ENCODE measurements at regions not wholly inside any gene's neighbourhood (a gene's known extent, or its start where the extent isn't known, plus 50 kb on each side); places are given as distances from the start of the nearest gene placed in this dataset.
"Not testable (repeated sequence)": the region's sequence is repeated elsewhere in the genome, so short reads cannot be mapped to it uniquely, and the experiment has no call there.

GRCh38 chr2:153532140-153532539, 53.6 kb upstream of the RPRM start:
- Mint-ChIP-seq H3K36me3 (ENCODE audit: low read depth) (no peaks in the 10 kb centered on the region), H3K4me1 (no peaks in the 10 kb centered on the region), H3K27ac (no peak overlapping the region), H3K9me3 (no peaks in the 10 kb centered on the region), H3K27me3 (peaks cover 4% of the 10 kb centered on the region), H3K4me3 (no peak overlapping the region)
- ATAC-seq (no peak), DNase-seq (no peak)

- H3K27ac Mint-ChIP-seq, DNase-seq: not testable (repeated sequence)
These were observed 55.2 kb upstream of the RPRM start for GRCh38 chr2:153533803-153534202.

GRCh38 chr2:153534590-153534989, 56.0 kb upstream of the RPRM start:
- H3K27ac Mint-ChIP-seq, H3K27me3 Mint-ChIP-seq: not testable (repeated sequence)

More at GRCh38 chr2:153533803-153534202, 55.2 kb upstream of the RPRM start:
- H3K4me3 Mint-ChIP-seq; H3K36me3 Mint-ChIP-seq (ENCODE audit: low read depth); H3K27me3 Mint-ChIP-seq; H3K4me1 Mint-ChIP-seq; H3K9me3 Mint-ChIP-seq; ATAC-seq: not testable (repeated sequence)

GRCh38 chr2:153536115-153536514, 57.6 kb upstream of the RPRM start:
- Mint-ChIP-seq H3K9me3 (peaks cover 5% of the 10 kb centered on the region), H3K36me3 (ENCODE audit: low read depth) (no peaks in the 10 kb centered on the region), H3K27me3 (no peaks in the 10 kb centered on the region), H3K4me1 (no peaks in the 10 kb centered on the region), H3K27ac (no peak overlapping the region), H3K4me3 (no peak overlapping the region)
- ATAC-seq = no peak
- DNase-seq = no peak

More at GRCh38 chr2:153534590-153534989, 56.0 kb upstream of the RPRM start:
- ATAC-seq; H3K4me3 Mint-ChIP-seq; H3K36me3 Mint-ChIP-seq (ENCODE audit: low read depth); H3K4me1 Mint-ChIP-seq; DNase-seq; H3K9me3 Mint-ChIP-seq: not testable (repeated sequence)

GRCh38 chr2:153538102-153538501, 59.5 kb upstream of the RPRM start:
- not testable (repeated sequence) for H3K4me3 Mint-ChIP-seq; H3K27me3 Mint-ChIP-seq; ATAC-seq; H3K27ac Mint-ChIP-seq; H3K36me3 Mint-ChIP-seq (ENCODE audit: low read depth); H3K4me1 Mint-ChIP-seq; DNase-seq
- H3K9me3 Mint-ChIP-seq = peaks cover 10% of the 10 kb centered on the region

GRCh38 chr2:153543635-153544071, 65.1 kb upstream of the RPRM start:
- no peak overlapping the region for H3K4me3 Mint-ChIP-seq
- ATAC-seq = peak; percentile 65
- peaks cover 2% of the 10 kb centered on the region for H3K27me3 Mint-ChIP-seq
- DNase-seq = no peak
- H3K4me1 Mint-ChIP-seq = peaks cover 2% of the 10 kb centered on the region
- H3K27ac Mint-ChIP-seq = no peak overlapping the region
- H3K36me3 Mint-ChIP-seq (ENCODE audit: low read depth) = no peaks in the 10 kb centered on the region
- peaks cover 6% of the 10 kb centered on the region for H3K9me3 Mint-ChIP-seq

- H3K9me3 Mint-ChIP-seq = peaks cover 7% of the 10 kb centered on the region
- no peak for ATAC-seq
- peaks cover 2% of the 10 kb centered on the region for H3K4me1 Mint-ChIP-seq
- no peaks in the 10 kb centered on the region for H3K36me3 Mint-ChIP-seq (ENCODE audit: low read depth)
- H3K4me3 Mint-ChIP-seq = no peak overlapping the region
- no peak overlapping the region for H3K27ac Mint-ChIP-seq
- H3K27me3 Mint-ChIP-seq = peaks cover 2% of the 10 kb centered on the region
- no peak for DNase-seq
These were observed 67.8 kb upstream of the RPRM start for GRCh38 chr2:153546358-153546757.

- Mint-ChIP-seq H3K36me3 (ENCODE audit: low read depth) (no peaks in the 10 kb centered on the region), H3K9me3 (peaks cover 4% of the 10 kb centered on the region), H3K4me3 (no peak overlapping the region), H3K27me3 (peaks cover 2% of the 10 kb centered on the region), H3K27ac (no peak overlapping the region), H3K4me1 (no peaks in the 10 kb centered on the region)
- ATAC-seq = no peak
- DNase-seq = no peak
These were observed 70.0 kb upstream of the RPRM start for GRCh38 chr2:153548536-153548935.

GRCh38 chr2:153551698-153552097, 73.1 kb upstream of the RPRM start:
- DNase-seq (no peak), ATAC-seq (no peak)

GRCh38 chr2:153557211-153557610, 78.6 kb upstream of the RPRM start:
- ATAC-seq (no peak), DNase-seq (no peak)
- Mint-ChIP-seq H3K4me1 (no peaks in the 10 kb centered on the region), H3K27me3 (no peaks in the 10 kb centered on the region), H3K9me3 (no peaks in the 10 kb centered on the region), H3K36me3 (ENCODE audit: low read depth) (no peaks in the 10 kb centered on the region), H3K27ac (no peak overlapping the region), H3K4me3 (no peak overlapping the region)

More at GRCh38 chr2:153551698-153552097, 73.1 kb upstream of the RPRM start:
- H3K4me1 Mint-ChIP-seq = no peaks in the 10 kb centered on the region
- no peaks in the 10 kb centered on the region for H3K36me3 Mint-ChIP-seq (ENCODE audit: low read depth)
- no peak overlapping the region for H3K27ac Mint-ChIP-seq
- no peaks in the 10 kb centered on the region for H3K27me3 Mint-ChIP-seq
- peaks cover 4% of the 10 kb centered on the region for H3K9me3 Mint-ChIP-seq
- H3K4me3 Mint-ChIP-seq = no peak overlapping the region

- H3K9me3 Mint-ChIP-seq = no peaks in the 10 kb centered on the region
- H3K4me3 Mint-ChIP-seq = no peak overlapping the region
- DNase-seq (no peak), ATAC-seq (no peak)
- H3K36me3 Mint-ChIP-seq (ENCODE audit: low read depth) = no peaks in the 10 kb centered on the region
- no peak overlapping the region for H3K27ac Mint-ChIP-seq
- no peaks in the 10 kb centered on the region for H3K4me1 Mint-ChIP-seq
- no peaks in the 10 kb centered on the region for H3K27me3 Mint-ChIP-seq
These were observed 79.2 kb upstream of the RPRM start for GRCh38 chr2:153557714-153558113.

- ATAC-seq (no peak), DNase-seq (no peak)
- H3K27ac Mint-ChIP-seq = no peak overlapping the region
These were observed 79.7 kb upstream of the RPRM start for GRCh38 chr2:153558247-153558646.

GRCh38 chr2:153567367-153567766, 88.8 kb upstream of the RPRM start:
- Mint-ChIP-seq H3K4me3 (no peak overlapping the region), H3K9me3 (no peaks in the 10 kb centered on the region), H3K4me1 (no peaks in the 10 kb centered on the region), H3K36me3 (ENCODE audit: low read depth) (no peaks in the 10 kb centered on the region), H3K27me3 (no peaks in the 10 kb centered on the region), H3K27ac (no peak overlapping the region)
- ATAC-seq (no peak), DNase-seq (no peak)

More at GRCh38 chr2:153558247-153558646, 79.7 kb upstream of the RPRM start:
- Mint-ChIP-seq H3K27me3 (no peaks in the 10 kb centered on the region), H3K4me1 (no peaks in the 10 kb centered on the region), H3K9me3 (no peaks in the 10 kb centered on the region), H3K4me3 (no peak overlapping the region), H3K36me3 (ENCODE audit: low read depth) (no peaks in the 10 kb centered on the region)

GRCh38 chr2:153568105-153568504, 89.5 kb upstream of the RPRM start:
- H3K27me3 Mint-ChIP-seq = no peaks in the 10 kb centered on the region
- no peak for ATAC-seq

GRCh38 chr2:153575171-153575853, 96.8 kb upstream of the RPRM start:
- H3K4me3 Mint-ChIP-seq = no peak overlapping the region
- H3K36me3 Mint-ChIP-seq (ENCODE audit: low read depth) = no peaks in the 10 kb centered on the region
- no peak for DNase-seq
- H3K9me3 Mint-ChIP-seq = no peaks in the 10 kb centered on the region
- no peaks in the 10 kb centered on the region for H3K4me1 Mint-ChIP-seq
- no peak for ATAC-seq
- no peaks in the 10 kb centered on the region for H3K27me3 Mint-ChIP-seq
- no peak overlapping the region for H3K27ac Mint-ChIP-seq

More at GRCh38 chr2:153568105-153568504, 89.5 kb upstream of the RPRM start:
- DNase-seq = no peak
- no peaks in the 10 kb centered on the region for H3K4me1 Mint-ChIP-seq
- H3K4me3 Mint-ChIP-seq = no peak overlapping the region
- H3K9me3 Mint-ChIP-seq = no peaks in the 10 kb centered on the region
- H3K36me3 Mint-ChIP-seq (ENCODE audit: low read depth) = no peaks in the 10 kb centered on the region
- no peak overlapping the region for H3K27ac Mint-ChIP-seq

- H3K9me3 Mint-ChIP-seq = peaks cover 34% of the 10 kb centered on the region
- DNase-seq (no peak), ATAC-seq (no peak)
- no peaks in the 10 kb centered on the region for H3K27me3 Mint-ChIP-seq
- H3K4me1 Mint-ChIP-seq = no peaks in the 10 kb centered on the region
- H3K27ac Mint-ChIP-seq = no peak overlapping the region
- H3K4me3 Mint-ChIP-seq = no peak overlapping the region
- H3K36me3 Mint-ChIP-seq (ENCODE audit: low read depth) = no peaks in the 10 kb centered on the region
These were observed 105.7 kb upstream of the RPRM start for GRCh38 chr2:153584244-153584643.

Data from activated naive CD8-positive, alpha-beta T cell treated with anti-CD3 and anti-CD28 coated beads, Interleukin-2, amount 50 U/mL, for 24 hours (primary cell).